Sigmoid colon (tissue), 6 donors: ENCODE measurements at regions not wholly inside any gene's neighbourhood (a gene's known extent, or its start where the extent isn't known, plus 50 kb on each side); places are given as distances from the start of the nearest gene placed in this dataset.

Experiments
- DNase-seq: peaks from one replicate; pipeline ENCODE4 v3.0.0-alpha.2; 2019
- H3K27ac ChIP-seq, 4 donors: fragments of 200-600 bp; sonication (generic); one replicate each; pipeline ENCODE4 v1.5.1; 2016 to 2019; ENCODE audit warnings: mild to moderate bottlenecking in 1 of 4
- H3K27me3 ChIP-seq, 3 donors: fragments of 200-600 bp; sonication (generic); one replicate each; pipeline ENCODE4 v1.5.1; 2019; ENCODE audit warnings: mild to moderate bottlenecking in 1 of 3
- H3K36me3 ChIP-seq, 4 donors: fragments of 200-600 bp; sonication (generic); one replicate each; pipeline ENCODE4 v1.5.1; 2016 to 2019
- H3K4me1 ChIP-seq, 4 donors: fragments of 200-600 bp; sonication (generic); one replicate each; pipeline ENCODE4 v1.5.1; 2017 to 2019
- H3K4me3 ChIP-seq, 4 donors: fragments of 200-600 bp; sonication (generic); one replicate each; pipeline ENCODE4 v1.5.1; 2017 to 2019; ENCODE audit warnings: mild to moderate bottlenecking in 2 of 4, moderate library complexity in 1 of 4
- H3K9me3 ChIP-seq, 4 donors: fragments of 200-600 bp in 3 of 4; sonication (generic) in 3 of 4; one replicate each; pipeline versions ENCODE4 v1.5.1 to v1.6.1; 2013 to 2019
- EP300 ChIP-seq, 4 donors: sonication (generic); formaldehyde crosslinking; IDR thresholded peaks; one replicate each; pipeline ENCODE4 v1.6.1; 2017; ENCODE audit warnings: antibody characterized with exemption in 4 of 4
- POLR2A ChIP-seq, 2 donors: fragments of 450-650 bp; IDR thresholded peaks; one replicate each; pipeline ENCODE4 v1.6.1; 2016; ENCODE audit warnings: antibody characterized with exemption in 2 of 2, mild to moderate bottlenecking in 2 of 2, moderate library complexity in 2 of 2
- POLR2AphosphoS5 ChIP-seq, 4 donors: sonication (generic); formaldehyde crosslinking; IDR thresholded peaks; one replicate each; pipeline ENCODE4 v1.6.1; 2017; ENCODE audit warnings: antibody characterized with exemption in 4 of 4
- WGBS, 2 donors: extraction: QIAGEN DNeasy Blood & Tissue Kit; methylation state at CpG; one replicate each; pipeline ENCODE4 v1.1.7; 2013; 5-methylcytosine and 5-hydroxymethylcytosine counted together
- intact Hi-C: fragments of 100-400 bp; cut with DNase I; formaldehyde crosslinking; loops from one replicate; pipeline ENCODE4 v1.15.1; 2023
- TF ChIP-seq, protein P1 (sequence below), 4 experiments: fragments of 450-650 bp in 3 of 4; fragments of 200-600 bp in 1 of 4; IDR thresholded peaks; one replicate each; pipeline ENCODE4 v1.5.1; 2016 to 2019; ENCODE audit warnings: antibody characterized with exemption in 4 of 4, mild to moderate bottlenecking in 3 of 4, moderate library complexity in 2 of 4
- donor health status: healthy with polysubstance abuse.
- donor health status: healthy.

DNA sequence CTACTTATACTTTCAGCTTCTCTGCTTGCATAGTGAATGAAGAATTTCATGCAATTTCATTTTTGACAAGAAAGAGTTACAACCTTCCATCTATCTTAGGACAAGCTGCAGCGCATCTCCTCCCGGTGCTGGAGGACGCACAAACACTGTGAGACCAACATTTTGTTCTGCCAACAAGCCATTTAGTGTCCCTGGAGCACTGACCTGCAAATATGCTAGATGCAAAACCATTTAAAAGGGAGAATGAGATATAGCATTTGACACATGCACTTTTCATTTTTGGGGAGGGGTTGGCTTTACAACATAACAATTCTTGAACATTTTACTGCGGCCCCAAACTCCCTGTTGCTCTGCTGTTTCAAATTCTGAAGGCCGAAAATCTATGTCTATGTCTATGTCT lies 127.2 kb upstream of the SLC30A5 start:
- Histone ChIP-seq H3K4me1 (peaks cover 0 to 9% (median 8%) of the 10 kb centered on the region in 4 donors), H3K9me3 (no peaks in the 10 kb centered on the region), H3K27ac (no peak overlapping the region), H3K36me3 (no peaks in the 10 kb centered on the region), H3K4me3 (no peak overlapping the region), H3K27me3 (no peaks in the 10 kb centered on the region)
- intact Hi-C loops, result no loop called here
- WGBS, 2 donors, result 89 to 90% methylated on average over 5 of the region's 5 CpGs
- TF ChIP-seq EP300 (IDR thresholded peaks at IDR 0.05) (no peak), POLR2AphosphoS5 (IDR thresholded peaks at IDR 0.05) (no peak), POLR2A (IDR thresholded peaks at IDR 0.05) (no peak)
- TF ChIP-seq, protein P1, sequence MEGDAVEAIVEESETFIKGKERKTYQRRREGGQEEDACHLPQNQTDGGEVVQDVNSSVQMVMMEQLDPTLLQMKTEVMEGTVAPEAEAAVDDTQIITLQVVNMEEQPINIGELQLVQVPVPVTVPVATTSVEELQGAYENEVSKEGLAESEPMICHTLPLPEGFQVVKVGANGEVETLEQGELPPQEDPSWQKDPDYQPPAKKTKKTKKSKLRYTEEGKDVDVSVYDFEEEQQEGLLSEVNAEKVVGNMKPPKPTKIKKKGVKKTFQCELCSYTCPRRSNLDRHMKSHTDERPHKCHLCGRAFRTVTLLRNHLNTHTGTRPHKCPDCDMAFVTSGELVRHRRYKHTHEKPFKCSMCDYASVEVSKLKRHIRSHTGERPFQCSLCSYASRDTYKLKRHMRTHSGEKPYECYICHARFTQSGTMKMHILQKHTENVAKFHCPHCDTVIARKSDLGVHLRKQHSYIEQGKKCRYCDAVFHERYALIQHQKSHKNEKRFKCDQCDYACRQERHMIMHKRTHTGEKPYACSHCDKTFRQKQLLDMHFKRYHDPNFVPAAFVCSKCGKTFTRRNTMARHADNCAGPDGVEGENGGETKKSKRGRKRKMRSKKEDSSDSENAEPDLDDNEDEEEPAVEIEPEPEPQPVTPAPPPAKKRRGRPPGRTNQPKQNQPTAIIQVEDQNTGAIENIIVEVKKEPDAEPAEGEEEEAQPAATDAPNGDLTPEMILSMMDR (IDR thresholded peaks at IDR 0.05), result no peak
- no peak for DNase-seq

DNA sequence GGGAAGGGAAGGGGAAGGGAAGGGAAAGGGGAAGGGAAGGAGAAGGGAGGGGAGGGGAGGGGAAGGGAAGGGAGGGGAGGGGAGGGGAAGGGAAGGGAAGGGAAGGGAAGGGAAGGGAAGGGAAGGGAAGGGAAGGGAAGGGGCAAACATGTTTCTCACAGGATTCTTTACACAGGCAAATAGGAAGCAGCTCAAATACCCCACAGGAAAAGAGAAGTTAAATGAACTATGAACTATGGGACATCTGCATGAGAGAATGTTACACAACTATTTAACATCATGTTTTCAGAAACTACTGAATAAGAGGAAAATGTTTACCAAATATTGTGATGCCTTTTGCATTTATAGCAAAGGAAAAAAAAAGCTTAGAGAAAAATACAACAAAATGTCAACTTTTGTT lies 125.4 kb upstream of the SLC30A5 start:
- no peak for DNase-seq
- no peak overlapping the region for H3K27ac ChIP-seq
- no peaks in the 10 kb centered on the region for H3K36me3 ChIP-seq
- H3K4me1 ChIP-seq, result no peaks in the 10 kb centered on the region
- no peaks in the 10 kb centered on the region for H3K27me3 ChIP-seq
- H3K4me3 ChIP-seq, result no peak overlapping the region
- intact Hi-C loops, result no loop called here
- TF ChIP-seq POLR2A (IDR thresholded peaks at IDR 0.05) (no peak), EP300 (IDR thresholded peaks at IDR 0.05) (no peak)
- TF ChIP-seq, protein P1 (IDR thresholded peaks at IDR 0.05), result no peak
- no peaks in the 10 kb centered on the region for H3K9me3 ChIP-seq

DNA sequence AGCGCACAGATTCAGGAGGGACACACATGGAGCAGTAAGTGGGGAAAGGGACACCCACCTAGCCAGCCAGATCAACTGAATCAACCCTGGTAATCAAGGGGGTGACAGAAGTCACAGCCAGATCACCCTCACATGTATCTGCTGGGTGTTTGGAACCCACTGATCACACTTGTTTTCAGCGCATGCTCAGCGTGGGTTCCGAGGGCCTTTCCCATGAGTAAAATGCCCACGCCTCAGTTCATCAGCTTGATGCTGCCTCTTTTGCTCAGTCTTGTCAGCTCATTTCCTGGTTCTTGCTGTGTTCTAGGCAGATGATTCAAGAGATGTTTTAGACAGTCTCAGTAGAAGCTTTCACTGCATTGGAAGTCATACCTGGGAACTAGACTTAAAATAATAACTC lies 123.2 kb upstream of the SLC30A5 start:
- Histone ChIP-seq H3K9me3 (peaks cover 0 to 6% (median 2%) of the 10 kb centered on the region in 4 donors), H3K4me1 (no peaks in the 10 kb centered on the region), H3K4me3 (no peak overlapping the region), H3K36me3 (no peaks in the 10 kb centered on the region), H3K27me3 (no peaks in the 10 kb centered on the region), H3K27ac (no peak overlapping the region)
- no peak for DNase-seq
- intact Hi-C loops, result no loop called here
- TF ChIP-seq POLR2A (IDR thresholded peaks at IDR 0.05), result no peak
- TF ChIP-seq, protein P1 (IDR thresholded peaks at IDR 0.05), result no peak
- no peak for TF ChIP-seq POLR2AphosphoS5 (IDR thresholded peaks at IDR 0.05)
- TF ChIP-seq EP300 (IDR thresholded peaks at IDR 0.05), result no peak
- 95 to 96% methylated on average over 5 of the region's 5 CpGs for WGBS, 2 donors

DNA sequence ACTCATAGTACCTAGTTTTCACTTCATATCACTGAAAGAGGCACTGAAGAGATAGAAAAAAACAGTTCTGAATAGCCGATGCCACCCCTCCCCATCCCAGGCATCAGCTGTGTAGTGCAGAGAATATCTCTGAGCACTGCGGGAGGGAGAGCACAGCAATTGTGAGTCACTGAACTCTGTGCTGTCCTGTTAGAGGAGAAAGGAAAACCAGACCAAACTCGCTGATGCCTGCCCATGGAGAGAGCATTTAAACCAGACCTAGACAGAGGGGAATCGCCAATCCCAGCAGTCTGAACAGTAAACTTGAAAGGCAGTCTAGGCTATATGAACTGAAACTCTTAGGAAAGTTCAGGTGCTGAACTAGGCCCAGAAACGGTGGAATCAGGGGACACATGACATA lies 120.1 kb upstream of the SLC30A5 start:
- TF ChIP-seq POLR2A (IDR thresholded peaks at IDR 0.05) (no peak), EP300 (IDR thresholded peaks at IDR 0.05) (no peak), POLR2AphosphoS5 (IDR thresholded peaks at IDR 0.05) (no peak)
- TF ChIP-seq, protein P1 (IDR thresholded peaks at IDR 0.05), result no peak
- Histone ChIP-seq H3K27me3 (no peaks in the 10 kb centered on the region), H3K27ac (no peak overlapping the region), H3K4me1 (no peaks in the 10 kb centered on the region), H3K9me3 (peaks cover 0 to 6% (median 4%) of the 10 kb centered on the region in 4 donors), H3K4me3 (no peak overlapping the region), H3K36me3 (no peaks in the 10 kb centered on the region)
- intact Hi-C loops, result no loop called here
- DNase-seq, result no peak
- WGBS, 2 donors, result 90 to 92% methylated on average over 5 of the region's 5 CpGs

DNA sequence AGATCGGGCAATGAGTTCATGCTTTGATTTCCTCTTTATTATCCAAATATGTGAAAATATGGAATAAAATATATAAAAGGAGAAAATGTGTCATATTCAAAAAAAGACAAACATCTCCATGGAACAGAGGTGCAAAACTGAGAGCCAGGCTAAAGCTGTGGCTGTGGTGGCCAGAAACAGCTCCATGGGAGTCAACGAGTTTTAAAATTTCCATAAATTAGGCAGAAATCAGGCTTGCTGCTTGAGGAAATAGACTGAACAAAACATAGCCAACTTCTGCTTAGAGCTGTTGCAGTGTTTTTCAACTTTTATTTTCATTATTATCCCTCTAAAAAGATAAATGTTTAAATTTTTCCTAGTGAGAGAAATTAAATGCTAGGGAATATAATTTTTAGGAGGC lies 110.8 kb upstream of the SLC30A5 start:
- no peak overlapping the region for H3K27ac ChIP-seq
- no peaks in the 10 kb centered on the region for H3K9me3 ChIP-seq
- no peaks in the 10 kb centered on the region for H3K4me1 ChIP-seq
- H3K4me3 ChIP-seq, result no peak overlapping the region
- intact Hi-C loops, result no loop called here
- H3K27me3 ChIP-seq, result no peaks in the 10 kb centered on the region
- H3K36me3 ChIP-seq, result no peaks in the 10 kb centered on the region
- TF ChIP-seq, protein P1 (IDR thresholded peaks at IDR 0.05), result no peak
- no peak for TF ChIP-seq POLR2A (IDR thresholded peaks at IDR 0.05)
- DNase-seq, result no peak
- 90 to 91% methylated on average over 2 of the region's 2 CpGs for WGBS, 2 donors
